HepG2 (cell line): ENCODE measurements at regions not wholly inside any gene's neighbourhood (a gene's known extent, or its start where the extent isn't known, plus 50 kb on each side); places are given as distances from the start of the nearest gene placed in this dataset.

ENCODE experiments used
- ATAC-seq: fragments of 200-7000 bp; cut with Tn5 transposase; 3 replicates; pipeline ENCODE4 v1.9.1; 2020; ENCODE audit warnings: mild to moderate bottlenecking, moderate library complexity
- BruUV-seq: library from RNA; stranded (reverse); fragments of 400-500 nt; replicated peaks from 2 replicates; lab custom pipeline; 2021; lab: Mats Ljungman, UMichigan
- CTCF ChIA-PET: fragments of 300-600 bp; formaldehyde crosslinking; extraction: SDS; loops from one replicate; lab custom pipeline; 2021; ENCODE audit warnings: low total read pairs, inconsistent platforms, low intra/inter-chr PET ratio; lab: Yijun Ruan, JAX
- POLR2A ChIA-PET: fragments of 350-600 bp; sonication (Branson Sonifier 250); formaldehyde crosslinking; loops from one replicate; lab custom pipeline; 2020; ENCODE audit warnings: antibody characterized with exemption, inconsistent platforms; lab: Yijun Ruan, JAX
- DNase-seq: peaks from one replicate; pipeline ENCODE4 v3.0.0-alpha.2; 2015; ENCODE audit warnings: low spot score
- FAIRE-seq: peaks from 3 replicates; lab custom pipeline; 2011; peaks lifted over from hg19 to GRCh38; lab: Jason Lieb, UNC
- H2AFZ ChIP-seq: one replicate; pipeline ENCODE4 v1.6.1; 2011; ENCODE audit warnings: low read length, inconsistent platforms
- H3K27ac ChIP-seq: fragments of 300-600 bp; 3 replicates; pipeline ENCODE4 v1.8.0; 2011; ENCODE audit warnings: mixed run types, mild to moderate bottlenecking, mixed read lengths, low read length, inconsistent platforms; ENCODE audit not compliant: insufficient read depth; ENCODE audit errors: extremely low read length
- H3K27me3 ChIP-seq, 2 experiments: fragments of 200-600 bp in 1 of 2; 2 replicates in 1 of 2; 3 replicates in 1 of 2; pipeline versions ENCODE4 v1.6.0 to v1.8.0; 2011; ENCODE audit warnings: low read length in 2 of 2, mild to moderate bottlenecking in 2 of 2, moderate library complexity in 2 of 2, inconsistent platforms in 1 of 2; ENCODE audit not compliant: insufficient read depth in 2 of 2, control insufficient read depth in 1 of 2
- H3K36me3 ChIP-seq, 2 experiments: fragments of 200-600 bp in 1 of 2; replicated peaks in 1 of 2; 2 replicates in 1 of 2; 3 replicates in 1 of 2; pipeline versions ENCODE4 v1.5.1 to v1.8.0; 2011; ENCODE audit warnings: low read length in 2 of 2, inconsistent platforms in 1 of 2; ENCODE audit not compliant: insufficient read depth in 2 of 2, control insufficient read depth in 1 of 2
- H3K4me1 ChIP-seq: 2 replicates; pipeline ENCODE4 v1.5.1; 2012; ENCODE audit warnings: low read length, inconsistent platforms; ENCODE audit not compliant: insufficient read depth
- H3K4me2 ChIP-seq: 2 replicates; pipeline ENCODE4 v1.6.0; 2011; ENCODE audit warnings: low read depth, low read length, inconsistent platforms
- H3K4me3 ChIP-seq, 3 experiments: fragments of 200-600 bp in 1 of 3; sonication (generic), shearing (Covaris generic) in 1 of 3; replicated peaks in 1 of 3; 2 replicates each; pipeline ENCODE4 v1.5.1; 2011 to 2016; ENCODE audit warnings: low read length in 3 of 3, inconsistent platforms in 2 of 3, low read depth in 2 of 3, mild to moderate bottlenecking in 2 of 3, control low read depth in 1 of 3, mixed read lengths in 1 of 3; ENCODE audit not compliant: insufficient read depth in 1 of 3
- H3K79me2 ChIP-seq: one replicate; pipeline ENCODE4 v1.6.1; 2011; ENCODE audit warnings: low read length, inconsistent platforms; ENCODE audit not compliant: insufficient read depth
- H3K9ac ChIP-seq: 2 replicates; pipeline ENCODE4 v1.6.0; 2011; ENCODE audit warnings: mild to moderate bottlenecking, low read depth, low read length, inconsistent platforms; ENCODE audit not compliant: insufficient read depth
- H3K9me3 ChIP-seq: 2 replicates; pipeline ENCODE4 v1.5.1; 2012; ENCODE audit warnings: mild to moderate bottlenecking, low read length
- H4K20me1 ChIP-seq: 2 replicates; pipeline ENCODE4 v1.6.0; 2011; ENCODE audit warnings: inconsistent platforms, mild to moderate bottlenecking, low read length, moderate library complexity; ENCODE audit not compliant: insufficient read depth
- BRD4 ChIP-seq: sonication (generic); formaldehyde crosslinking; IDR thresholded peaks from 2 replicates; pipeline ENCODE4 v1.4.0; 2020; ENCODE audit warnings: missing genetic modification reagents
- CSRNP1 ChIP-seq: sonication (generic); formaldehyde crosslinking; IDR thresholded peaks from 2 replicates; pipeline ENCODE4 v1.8.1; 2023; ENCODE audit warnings: mild to moderate bottlenecking, missing genetic modification reagents
- FOXA1 ChIP-seq, 2 experiments: fragments of 450-650 bp in 1 of 2; sonication (generic) in 1 of 2; formaldehyde crosslinking in 1 of 2; IDR thresholded peaks; 2 replicates each; pipeline versions ENCODE4 v1.4.0 to v1.6.1; 2016 to 2020; ENCODE audit warnings: missing genetic modification reagents in 1 of 2
- MAFG ChIP-seq: sonication (generic); formaldehyde crosslinking; IDR thresholded peaks from 2 replicates; pipeline ENCODE4 v1.5.1; 2020; ENCODE audit warnings: mild to moderate bottlenecking, missing genetic modification reagents
- MEF2D ChIP-seq: sonication (generic); formaldehyde crosslinking; IDR thresholded peaks from 2 replicates; pipeline ENCODE4 v1.5.1; 2020; ENCODE audit warnings: mild to moderate bottlenecking, missing genetic modification reagents
- MIER3 ChIP-seq: IDR thresholded peaks from 2 replicates; pipeline ENCODE4 v1.6.1; 2016; ENCODE audit warnings: missing compliant biosample characterization, borderline replicate concordance
- RFXAP ChIP-seq: sonication (generic); formaldehyde crosslinking; IDR thresholded peaks from 2 replicates; pipeline ENCODE4 v1.4.0; 2020; ENCODE audit warnings: missing genetic modification reagents, borderline replicate concordance
- SMAD1 ChIP-seq: sonication (generic); formaldehyde crosslinking; IDR thresholded peaks from 2 replicates; pipeline ENCODE4 v1.4.0; 2020; ENCODE audit warnings: missing genetic modification reagents, low read depth, mild to moderate bottlenecking, borderline replicate concordance
- SRSF1 ChIP-seq: fragments of 200-400 bp; formaldehyde crosslinking; optimal IDR thresholded peaks from 2 replicates; pipeline ENCODE3; 2017; ENCODE audit warnings: mild to moderate bottlenecking, low read depth, low read length, moderate library complexity
- ZNF10 ChIP-seq: sonication (generic); formaldehyde crosslinking; IDR thresholded peaks from 2 replicates; pipeline ENCODE4 v1.4.0; 2020; ENCODE audit warnings: mild to moderate bottlenecking, low read depth, missing genetic modification reagents, borderline replicate concordance
- ZNF251 ChIP-seq: sonication (generic); formaldehyde crosslinking; IDR thresholded peaks from 2 replicates; pipeline ENCODE4 v1.9.0; 2021; ENCODE audit warnings: mild to moderate bottlenecking, missing genetic modification reagents
- ZNF451 ChIP-seq: sonication (generic); formaldehyde crosslinking; IDR thresholded peaks from 2 replicates; pipeline ENCODE4 v1.5.0; 2020; ENCODE audit warnings: mild to moderate bottlenecking, missing genetic modification reagents
- ZNF800 ChIP-seq: sonication (generic); formaldehyde crosslinking; IDR thresholded peaks from 2 replicates; pipeline ENCODE4 v1.4.0; 2020; ENCODE audit warnings: missing genetic modification reagents
- WGBS: methylation state at CpG from one replicate; pipeline ENCODE4 v1.1.6; 2017; ENCODE audit warnings: low lambda C conversion rate; 5-methylcytosine and 5-hydroxymethylcytosine counted together
- in situ Hi-C: cut with HindIII; loops from 2 replicates; pipeline ENCODE4 v1.10.0; 2017; ENCODE audit warnings: low pct_unique_long_range_greater_than_20kb; ENCODE audit not compliant: extremely low pct_ligation_motif_present
- intact Hi-C: fragments of 100-400 bp; cut with micrococcal nuclease; formaldehyde crosslinking; loops from one replicate; pipeline ENCODE4 v1.10.0; 2022; ENCODE audit not compliant: unreplicated experiment
- TF ChIP-seq, protein P1 (sequence below): sonication (generic); formaldehyde crosslinking; IDR thresholded peaks from 2 replicates; pipeline ENCODE4 v1.5.0; 2020; ENCODE audit warnings: missing genetic modification reagents
- TF ChIP-seq, protein P2 (sequence below): sonication (generic); formaldehyde crosslinking; IDR thresholded peaks from 2 replicates; pipeline ENCODE4 v1.9.0; 2021; ENCODE audit warnings: missing genetic modification reagents, mild to moderate bottlenecking, borderline replicate concordance
- TF ChIP-seq, protein P3 (sequence below): sonication (generic); formaldehyde crosslinking; IDR thresholded peaks from 2 replicates; pipeline ENCODE4 v1.4.0; 2020; ENCODE audit warnings: missing genetic modification reagents

DNA sequence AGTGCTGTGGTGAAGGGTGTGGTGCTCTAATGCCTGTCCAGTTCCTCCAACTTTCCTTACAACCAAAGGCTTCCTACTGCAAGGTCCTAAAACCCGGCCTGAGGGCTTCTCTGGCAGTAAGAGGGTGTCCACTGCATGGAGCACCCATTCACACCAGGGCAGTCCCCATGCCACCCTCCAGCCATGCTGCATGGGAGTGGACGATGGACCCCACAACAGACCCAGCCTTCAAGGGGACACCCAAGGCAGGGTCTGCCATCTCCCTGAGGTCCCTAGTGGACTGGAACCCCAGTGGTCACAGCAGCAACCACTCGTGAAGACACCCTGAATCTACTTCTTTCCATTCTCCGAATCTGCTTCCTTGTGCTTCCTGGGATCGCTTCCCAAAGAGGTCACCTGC is 117.6 kb upstream of the SOX1 start:
- Histone ChIP-seq H3K36me3 (no peaks in the 10 kb centered on the region), H3K4me2 (no peak overlapping the region), H3K27ac (no peak overlapping the region), H3K27me3 (peaks cover 3 to 27% of the 10 kb centered on the region in 2 experiments), H2AFZ (no peak overlapping the region), H3K4me3 (no peak overlapping the region), H4K20me1 (no peaks in the 10 kb centered on the region), H3K9me3 (peaks cover 20% of the 10 kb centered on the region), H3K79me2 (no peaks in the 10 kb centered on the region), H3K9ac (no peak overlapping the region), H3K4me1 (no peaks in the 10 kb centered on the region)
- ChIA-PET CTCF (no interaction called here), POLR2A (no interaction called here)
- in situ Hi-C loops (no loop called here), intact Hi-C loops (no loop called here)
- BruUV-seq = no TSS peak
- WGBS = 8% methylated on average over 2 of the region's 5 CpGs
- ATAC-seq = no peak
- no peak for FAIRE-seq
- DNase-seq = no peak
- TF ChIP-seq, protein P1, sequence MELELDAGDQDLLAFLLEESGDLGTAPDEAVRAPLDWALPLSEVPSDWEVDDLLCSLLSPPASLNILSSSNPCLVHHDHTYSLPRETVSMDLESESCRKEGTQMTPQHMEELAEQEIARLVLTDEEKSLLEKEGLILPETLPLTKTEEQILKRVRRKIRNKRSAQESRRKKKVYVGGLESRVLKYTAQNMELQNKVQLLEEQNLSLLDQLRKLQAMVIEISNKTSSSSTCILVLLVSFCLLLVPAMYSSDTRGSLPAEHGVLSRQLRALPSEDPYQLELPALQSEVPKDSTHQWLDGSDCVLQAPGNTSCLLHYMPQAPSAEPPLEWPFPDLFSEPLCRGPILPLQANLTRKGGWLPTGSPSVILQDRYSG (CRISPR knock-in tag) = no peak
- TF ChIP-seq, protein P2, sequence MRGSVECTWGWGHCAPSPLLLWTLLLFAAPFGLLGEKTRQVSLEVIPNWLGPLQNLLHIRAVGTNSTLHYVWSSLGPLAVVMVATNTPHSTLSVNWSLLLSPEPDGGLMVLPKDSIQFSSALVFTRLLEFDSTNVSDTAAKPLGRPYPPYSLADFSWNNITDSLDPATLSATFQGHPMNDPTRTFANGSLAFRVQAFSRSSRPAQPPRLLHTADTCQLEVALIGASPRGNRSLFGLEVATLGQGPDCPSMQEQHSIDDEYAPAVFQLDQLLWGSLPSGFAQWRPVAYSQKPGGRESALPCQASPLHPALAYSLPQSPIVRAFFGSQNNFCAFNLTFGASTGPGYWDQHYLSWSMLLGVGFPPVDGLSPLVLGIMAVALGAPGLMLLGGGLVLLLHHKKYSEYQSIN (CRISPR knock-in tag) = no peak
- TF ChIP-seq ZNF251 (CRISPR knock-in tag) (no peak), SMAD1 (CRISPR knock-in tag) (no peak), BRD4 (CRISPR knock-in tag) (no peak), ZNF10 (CRISPR knock-in tag) (no peak), MAFG (CRISPR knock-in tag) (no peak), MIER3 (no peak), CSRNP1 (CRISPR knock-in tag) (no peak), ZNF451 (no peak), MEF2D (no peak), SRSF1 (no peak), ZNF800 (CRISPR knock-in tag) (no peak), RFXAP (no peak), FOXA1 (IDR thresholded peaks at IDR 0.05) (no peak), FOXA1 (CRISPR knock-in tag; IDR thresholded peaks at IDR 0.05) (no peak)
- TF ChIP-seq, protein P3, sequence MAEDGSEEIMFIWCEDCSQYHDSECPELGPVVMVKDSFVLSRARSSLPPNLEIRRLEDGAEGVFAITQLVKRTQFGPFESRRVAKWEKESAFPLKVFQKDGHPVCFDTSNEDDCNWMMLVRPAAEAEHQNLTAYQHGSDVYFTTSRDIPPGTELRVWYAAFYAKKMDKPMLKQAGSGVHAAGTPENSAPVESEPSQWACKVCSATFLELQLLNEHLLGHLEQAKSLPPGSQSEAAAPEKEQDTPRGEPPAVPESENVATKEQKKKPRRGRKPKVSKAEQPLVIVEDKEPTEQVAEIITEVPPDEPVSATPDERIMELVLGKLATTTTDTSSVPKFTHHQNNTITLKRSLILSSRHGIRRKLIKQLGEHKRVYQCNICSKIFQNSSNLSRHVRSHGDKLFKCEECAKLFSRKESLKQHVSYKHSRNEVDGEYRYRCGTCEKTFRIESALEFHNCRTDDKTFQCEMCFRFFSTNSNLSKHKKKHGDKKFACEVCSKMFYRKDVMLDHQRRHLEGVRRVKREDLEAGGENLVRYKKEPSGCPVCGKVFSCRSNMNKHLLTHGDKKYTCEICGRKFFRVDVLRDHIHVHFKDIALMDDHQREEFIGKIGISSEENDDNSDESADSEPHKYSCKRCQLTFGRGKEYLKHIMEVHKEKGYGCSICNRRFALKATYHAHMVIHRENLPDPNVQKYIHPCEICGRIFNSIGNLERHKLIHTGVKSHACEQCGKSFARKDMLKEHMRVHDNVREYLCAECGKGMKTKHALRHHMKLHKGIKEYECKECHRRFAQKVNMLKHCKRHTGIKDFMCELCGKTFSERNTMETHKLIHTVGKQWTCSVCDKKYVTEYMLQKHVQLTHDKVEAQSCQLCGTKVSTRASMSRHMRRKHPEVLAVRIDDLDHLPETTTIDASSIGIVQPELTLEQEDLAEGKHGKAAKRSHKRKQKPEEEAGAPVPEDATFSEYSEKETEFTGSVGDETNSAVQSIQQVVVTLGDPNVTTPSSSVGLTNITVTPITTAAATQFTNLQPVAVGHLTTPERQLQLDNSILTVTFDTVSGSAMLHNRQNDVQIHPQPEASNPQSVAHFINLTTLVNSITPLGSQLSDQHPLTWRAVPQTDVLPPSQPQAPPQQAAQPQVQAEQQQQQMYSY (CRISPR knock-in tag) = no peak
